ENCODE measurements at regions not wholly inside any gene's neighbourhood (a gene's known extent, or its start where the extent isn't known, plus 50 kb on each side); places are given as distances from the start of the nearest gene placed in this dataset.

GRCh38 chr14:98494582-98494981 lies 777.4 kb downstream of the BCL11B start:
- no peak overlapping the region for H3K27ac Mint-ChIP-seq
- Histone ChIP-seq H3K4me1 (ENCODE audit: control insufficient read depth in 1 of 2, extremely low read depth in 1 of 2, insufficient read depth in 2 of 2, low read length in 2 of 2) (no peaks in the 10 kb centered on the region), H3K27ac (ENCODE audit: low read length) (no peak overlapping the region), H3K9me3 (no peaks in the 10 kb centered on the region), H3K4me3 (ENCODE audit: control insufficient read depth in 1 of 2, extremely low read depth in 1 of 2, low read length in 1 of 2) (no peak overlapping the region), H3K36me3 (ENCODE audit: control insufficient read depth in 2 of 2, extremely low read depth in 1 of 2, insufficient read depth in 1 of 2, low read length in 1 of 2) (no peaks in the 10 kb centered on the region), H3K27me3 (replicated peaks in 1 of 2; ENCODE audit: control insufficient read depth in 2 of 2, extremely low read depth in 1 of 2, insufficient read depth in 2 of 2, low read length in 1 of 2) (no peaks in the 10 kb centered on the region)
- H3K36me3 Mint-ChIP-seq = no peaks in the 10 kb centered on the region
- no peaks in the 10 kb centered on the region for H3K27me3 Mint-ChIP-seq
- ChIA-PET POLR2A (no interaction called here), CTCF (no interaction called here)
- H3K4me1 Mint-ChIP-seq = peaks cover 6 to 15% (median 14%) of the 10 kb centered on the region in 3 donors
- no peaks in the 10 kb centered on the region for H3K9me3 Mint-ChIP-seq
- 67% methylated on average over 2 of the region's 5 CpGs for WGBS (ENCODE audit: insufficient coverage)
- DNase-seq = no peak
- ATAC-seq (replicated peaks in 1 of 4) = no peak
- H3K4me3 Mint-ChIP-seq = no peak overlapping the region

GRCh38 chr14:98498019-98498885 lies 773.7 kb downstream of the BCL11B start:
- H3K4me3 ChIP-seq (ENCODE audit: control insufficient read depth in 1 of 2, extremely low read depth in 1 of 2, low read length in 1 of 2) = no peak overlapping the region
- ChIA-PET POLR2A (no interaction called here), CTCF (interaction anchor here in 1 of 2 donors (0.8 kb wide), 1 partner anchor 85 kb away, joined by 3 read pairs; no protein-coding TSS in a partner anchor)
- Mint-ChIP-seq H3K9me3 (no peaks in the 10 kb centered on the region), H3K4me1 (peaks cover 6 to 15% (median 14%) of the 10 kb centered on the region in 3 donors), H3K36me3 (no peaks in the 10 kb centered on the region), H3K4me3 (no peak overlapping the region), H3K27me3 (no peaks in the 10 kb centered on the region), H3K27ac (no peak overlapping the region)
- H3K27me3 ChIP-seq (replicated peaks in 1 of 2; ENCODE audit: control insufficient read depth in 2 of 2, extremely low read depth in 1 of 2, insufficient read depth in 2 of 2, low read length in 1 of 2) = no peaks in the 10 kb centered on the region
- no peaks in the 10 kb centered on the region for H3K4me1 ChIP-seq (ENCODE audit: control insufficient read depth in 1 of 2, extremely low read depth in 1 of 2, insufficient read depth in 2 of 2, low read length in 2 of 2)
- 100% methylated on average over 1 of the region's 7 CpGs for WGBS (ENCODE audit: insufficient coverage)
- no peak overlapping the region for H3K27ac ChIP-seq (ENCODE audit: low read length)
- DNase-seq (no peak), ATAC-seq (replicated peaks in 1 of 4) (no peak)
- no peaks in the 10 kb centered on the region for H3K9me3 ChIP-seq
- H3K36me3 ChIP-seq (ENCODE audit: control insufficient read depth in 2 of 2, extremely low read depth in 1 of 2, insufficient read depth in 1 of 2, low read length in 1 of 2) = no peaks in the 10 kb centered on the region

- ChIA-PET CTCF (no interaction called here), POLR2A (no interaction called here)
- no peak overlapping the region for H3K27ac ChIP-seq (ENCODE audit: low read length)
- no peaks in the 10 kb centered on the region for H3K36me3 Mint-ChIP-seq
- WGBS (ENCODE audit: insufficient coverage) = 93% methylated on average over 5 of the region's 7 CpGs
- no peak overlapping the region for H3K4me3 ChIP-seq (ENCODE audit: control insufficient read depth in 1 of 2, extremely low read depth in 1 of 2, low read length in 1 of 2)
- H3K27me3 ChIP-seq (replicated peaks in 1 of 2; ENCODE audit: control insufficient read depth in 2 of 2, extremely low read depth in 1 of 2, insufficient read depth in 2 of 2, low read length in 1 of 2) = no peaks in the 10 kb centered on the region
- ATAC-seq (replicated peaks in 1 of 4) (no peak), DNase-seq (no peak)
- no peaks in the 10 kb centered on the region for H3K36me3 ChIP-seq (ENCODE audit: control insufficient read depth in 2 of 2, extremely low read depth in 1 of 2, insufficient read depth in 1 of 2, low read length in 1 of 2)
- H3K4me1 Mint-ChIP-seq = peaks cover 6 to 24% (median 13%) of the 10 kb centered on the region in 3 donors
- no peak overlapping the region for H3K4me3 Mint-ChIP-seq
- no peaks in the 10 kb centered on the region for H3K9me3 ChIP-seq
- no peaks in the 10 kb centered on the region for H3K4me1 ChIP-seq (ENCODE audit: control insufficient read depth in 1 of 2, extremely low read depth in 1 of 2, insufficient read depth in 2 of 2, low read length in 2 of 2)
- peaks cover 0 to 5% (median 0%) of the 10 kb centered on the region in 3 donors for H3K9me3 Mint-ChIP-seq
- no peaks in the 10 kb centered on the region for H3K27me3 Mint-ChIP-seq
- H3K27ac Mint-ChIP-seq = no peak overlapping the region
Measured at GRCh38 chr14:98501335-98501734, 770.7 kb downstream of the BCL11B start.

GRCh38 chr14:98501836-98502235 lies 770.2 kb downstream of the BCL11B start:
- no peaks in the 10 kb centered on the region for H3K9me3 ChIP-seq
- no peaks in the 10 kb centered on the region for H3K4me1 ChIP-seq (ENCODE audit: control insufficient read depth in 1 of 2, extremely low read depth in 1 of 2, insufficient read depth in 2 of 2, low read length in 2 of 2)
- no peaks in the 10 kb centered on the region for H3K36me3 ChIP-seq (ENCODE audit: control insufficient read depth in 2 of 2, extremely low read depth in 1 of 2, insufficient read depth in 1 of 2, low read length in 1 of 2)
- WGBS (ENCODE audit: insufficient coverage) = 83% methylated on average over 3 of the region's 4 CpGs
- Mint-ChIP-seq H3K27me3 (no peaks in the 10 kb centered on the region), H3K4me1 (peaks cover 6 to 24% (median 13%) of the 10 kb centered on the region in 3 donors), H3K36me3 (no peaks in the 10 kb centered on the region), H3K4me3 (no peak overlapping the region), H3K9me3 (peaks cover 0 to 5% (median 0%) of the 10 kb centered on the region in 3 donors), H3K27ac (no peak overlapping the region)
- ChIA-PET POLR2A (no interaction called here), CTCF (no interaction called here)
- H3K27ac ChIP-seq (ENCODE audit: low read length) = no peak overlapping the region
- H3K27me3 ChIP-seq (replicated peaks in 1 of 2; ENCODE audit: control insufficient read depth in 2 of 2, extremely low read depth in 1 of 2, insufficient read depth in 2 of 2, low read length in 1 of 2) = no peaks in the 10 kb centered on the region
- H3K4me3 ChIP-seq (ENCODE audit: control insufficient read depth in 1 of 2, extremely low read depth in 1 of 2, low read length in 1 of 2) = no peak overlapping the region
- ATAC-seq (replicated peaks in 1 of 4) (no peak), DNase-seq (no peak)

GRCh38 chr14:98503086-98503815 lies 768.7 kb downstream of the BCL11B start:
- Histone ChIP-seq H3K36me3 (ENCODE audit: control insufficient read depth in 2 of 2, extremely low read depth in 1 of 2, insufficient read depth in 1 of 2, low read length in 1 of 2) (no peaks in the 10 kb centered on the region), H3K9me3 (no peaks in the 10 kb centered on the region), H3K27me3 (replicated peaks in 1 of 2; ENCODE audit: control insufficient read depth in 2 of 2, extremely low read depth in 1 of 2, insufficient read depth in 2 of 2, low read length in 1 of 2) (no peaks in the 10 kb centered on the region), H3K27ac (ENCODE audit: low read length) (no peak overlapping the region), H3K4me1 (ENCODE audit: control insufficient read depth in 1 of 2, extremely low read depth in 1 of 2, insufficient read depth in 2 of 2, low read length in 2 of 2) (no peaks in the 10 kb centered on the region), H3K4me3 (ENCODE audit: control insufficient read depth in 1 of 2, extremely low read depth in 1 of 2, low read length in 1 of 2) (no peak overlapping the region)
- 93% methylated on average over 3 of the region's 6 CpGs for WGBS (ENCODE audit: insufficient coverage)
- Mint-ChIP-seq H3K4me3 (no peak overlapping the region), H3K27ac (peak overlapping the region in 1 of 2 donors; percentile 0), H3K27me3 (no peaks in the 10 kb centered on the region), H3K4me1 (peaks cover 6 to 19% (median 8%) of the 10 kb centered on the region in 3 donors), H3K36me3 (peaks cover 6% of the 10 kb centered on the region), H3K9me3 (peaks cover 0 to 8% (median 5%) of the 10 kb centered on the region in 3 donors)
- CTCF ChIA-PET = no interaction called here
- POLR2A ChIA-PET = interaction anchor here in 1 of 2 donors (0.6 kb wide), 1 partner anchor 688 kb away, joined by 5 read pairs; no protein-coding TSS in a partner anchor
- ATAC-seq (replicated peaks in 1 of 4) (no peak), DNase-seq (no peak)

- Mint-ChIP-seq H3K27ac (no peak overlapping the region), H3K4me1 (peaks cover 11 to 22% (median 11%) of the 10 kb centered on the region in 3 donors), H3K36me3 (peaks cover 10% of the 10 kb centered on the region), H3K9me3 (peaks cover 5 to 18% (median 9%) of the 10 kb centered on the region in 3 donors), H3K27me3 (no peaks in the 10 kb centered on the region), H3K4me3 (no peak overlapping the region)
- ATAC-seq (replicated peaks in 1 of 4) = no peak
- Histone ChIP-seq H3K4me3 (ENCODE audit: control insufficient read depth in 1 of 2, extremely low read depth in 1 of 2, low read length in 1 of 2) (no peak overlapping the region), H3K4me1 (ENCODE audit: control insufficient read depth in 1 of 2, extremely low read depth in 1 of 2, insufficient read depth in 2 of 2, low read length in 2 of 2) (peaks cover 0 to 2% of the 10 kb centered on the region in 2 experiments), H3K27ac (ENCODE audit: low read length) (no peak overlapping the region), H3K27me3 (replicated peaks in 1 of 2; ENCODE audit: control insufficient read depth in 2 of 2, extremely low read depth in 1 of 2, insufficient read depth in 2 of 2, low read length in 1 of 2) (no peaks in the 10 kb centered on the region), H3K9me3 (no peaks in the 10 kb centered on the region), H3K36me3 (ENCODE audit: control insufficient read depth in 2 of 2, extremely low read depth in 1 of 2, insufficient read depth in 1 of 2, low read length in 1 of 2) (no peaks in the 10 kb centered on the region)
- no peak for DNase-seq
- ChIA-PET POLR2A (no interaction called here), CTCF (no interaction called here)
- no CpG with 5 or more reads among the region's 2 CpGs for WGBS (ENCODE audit: insufficient coverage)
Measured at GRCh38 chr14:98507264-98507663, 764.7 kb downstream of the BCL11B start.
